ENCODE measurements at regions not wholly inside any gene's neighbourhood (a gene's known extent, or its start where the extent isn't known, plus 50 kb on each side); places are given as distances from the start of the nearest gene placed in this dataset.

GRCh38 chr12:126668961-126669360 is 1598.0 kb upstream of the TMEM132C start:
- TF ChIP-seq CTCF (IDR thresholded peaks at IDR 0.05 in 8 of 11, conservative IDR thresholded peaks at IDR 0.05 in 3 of 11) (no peak), POLR2A (IDR thresholded peaks at IDR 0.05) (no peak), POLR2AphosphoS5 (IDR thresholded peaks at IDR 0.05) (no peak)
